ENCODE measurements at regions not wholly inside any gene's neighbourhood (a gene's known extent, or its start where the extent isn't known, plus 50 kb on each side); places are given as distances from the start of the nearest gene placed in this dataset.

GRCh38 chr4:18942874-18943273 is 921.3 kb upstream of the LCORL start:
- DNase-seq (ENCODE audit: low read depth, low spot score) = no peak
- H3K4me3 ChIP-seq (ENCODE audit: low read depth, low read length) = no peak overlapping the region
- CTCF ChIA-PET = no interaction called here
- POLR2A ChIA-PET = no interaction called here
- no peak for TF ChIP-seq CTCF (IDR thresholded peaks at IDR 0.05; ENCODE audit: insufficient read depth, low read length, missing control alignments)

DNA sequence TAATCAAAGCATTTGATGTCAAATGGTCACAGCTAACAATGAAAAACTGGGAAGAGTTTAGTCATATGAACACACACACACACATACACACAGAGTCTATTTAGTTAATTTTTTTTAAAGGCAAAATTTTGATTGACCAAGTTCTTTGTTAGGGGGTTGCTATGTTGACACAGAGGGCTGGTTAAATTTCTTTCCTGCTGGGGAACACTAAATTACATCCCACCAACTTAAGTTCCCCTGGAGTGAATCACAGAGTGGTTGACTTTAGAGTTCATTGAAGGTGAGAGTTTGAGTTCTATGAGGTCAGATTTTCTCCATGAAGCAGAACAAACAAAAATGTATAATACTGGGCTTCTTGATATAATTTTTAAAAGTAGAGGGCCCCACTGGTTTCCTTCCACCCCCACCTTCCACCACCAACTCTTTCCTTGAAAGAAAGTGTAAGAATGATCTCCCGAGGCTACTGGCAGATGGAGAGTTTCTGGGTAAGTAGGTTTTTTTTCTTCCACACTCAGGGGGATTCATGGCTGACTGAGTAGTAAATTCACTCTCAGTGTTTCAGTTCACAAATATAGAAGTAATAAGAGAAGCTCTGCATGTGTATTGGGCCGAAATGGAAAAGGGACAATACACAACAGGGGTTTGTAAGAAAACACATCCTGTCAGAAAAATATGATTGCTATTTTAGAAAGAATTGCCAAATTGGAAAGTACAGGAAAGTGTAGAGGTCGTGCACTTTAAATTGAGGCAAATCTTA is 917.0 kb upstream of the LCORL start:
- no peak for DNase-seq (ENCODE audit: low read depth, low spot score)
- H3K4me3 ChIP-seq (ENCODE audit: low read depth, low read length) = no peak overlapping the region
- TF ChIP-seq CTCF (IDR thresholded peaks at IDR 0.05; ENCODE audit: insufficient read depth, low read length, missing control alignments) = no peak
- ChIA-PET POLR2A (no interaction called here), CTCF (no interaction called here)

GRCh38 chr4:18937746-18938145 is 916.2 kb upstream of the LCORL start:
- ChIA-PET POLR2A (no interaction called here), CTCF (no interaction called here)
- TF ChIP-seq CTCF (IDR thresholded peaks at IDR 0.05; ENCODE audit: insufficient read depth, low read length, missing control alignments) = no peak
- no peak overlapping the region for H3K4me3 ChIP-seq (ENCODE audit: low read depth, low read length)
- DNase-seq (ENCODE audit: low read depth, low spot score) = no peak

GRCh38 chr4:18937080-18937479 is 915.5 kb upstream of the LCORL start:
- ChIA-PET CTCF (no interaction called here), POLR2A (no interaction called here)
- DNase-seq (ENCODE audit: low read depth, low spot score) = no peak
- TF ChIP-seq CTCF (IDR thresholded peaks at IDR 0.05; ENCODE audit: insufficient read depth, low read length, missing control alignments) = no peak
- H3K4me3 ChIP-seq (ENCODE audit: low read depth, low read length) = no peak overlapping the region

DNA sequence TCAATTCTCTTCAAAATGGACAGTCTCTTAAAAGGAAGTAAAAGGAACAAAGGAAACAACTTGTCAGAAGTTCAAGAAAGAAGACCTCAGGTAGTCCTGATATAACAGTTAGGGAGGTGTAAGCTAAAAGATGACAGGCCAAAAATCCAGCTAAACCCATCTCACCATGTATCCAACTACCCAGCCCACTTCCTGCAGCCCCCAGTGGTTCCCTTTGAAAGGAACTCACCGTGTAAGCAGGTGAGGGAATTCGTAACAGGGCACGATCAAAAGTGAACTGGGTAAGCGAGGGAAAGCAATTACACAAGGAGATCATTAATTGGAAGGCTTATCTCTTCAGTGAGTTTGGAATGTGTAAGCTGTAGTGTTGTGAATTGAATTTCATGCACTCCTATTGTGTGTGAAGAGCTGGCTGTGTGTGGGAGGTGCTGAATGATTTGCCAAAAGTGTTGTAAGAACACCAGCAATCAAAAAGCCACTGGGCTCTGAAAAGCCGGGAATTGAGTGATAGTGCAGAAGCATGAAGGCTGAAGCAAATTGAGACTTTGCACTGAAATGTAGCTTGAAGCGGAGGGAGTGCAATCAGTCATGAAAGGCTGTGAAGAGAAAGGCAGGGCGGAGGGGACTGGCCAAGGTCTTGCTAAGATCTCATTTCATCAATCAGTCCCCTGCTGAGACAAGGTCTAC is 914.2 kb upstream of the LCORL start:
- TF ChIP-seq CTCF (IDR thresholded peaks at IDR 0.05; ENCODE audit: insufficient read depth, low read length, missing control alignments) = no peak
- DNase-seq (ENCODE audit: low read depth, low spot score) = no peak
- CTCF ChIA-PET = no interaction called here
- POLR2A ChIA-PET = no interaction called here
- no peak overlapping the region for H3K4me3 ChIP-seq (ENCODE audit: low read depth, low read length)

- ChIA-PET POLR2A (no interaction called here), CTCF (no interaction called here)
- H3K4me3 ChIP-seq (ENCODE audit: low read depth, low read length) = no peak overlapping the region
- no peak for DNase-seq (ENCODE audit: low read depth, low spot score)
- TF ChIP-seq CTCF (IDR thresholded peaks at IDR 0.05; ENCODE audit: insufficient read depth, low read length, missing control alignments) = no peak
These were observed 912.6 kb upstream of the LCORL start for GRCh38 chr4:18934197-18934596.

Measured in AG04449 (cell line).